CD4-positive, alpha-beta T cell treated with Interferon gamma for 1 hour (primary cell): ENCODE measurements at regions not wholly inside any gene's neighbourhood (a gene's known extent, or its start where the extent isn't known, plus 50 kb on each side); places are given as distances from the start of the nearest gene placed in this dataset.
"Not testable (repeated sequence)": the region's sequence is repeated elsewhere in the genome, so short reads cannot be mapped to it uniquely, and the experiment has no call there.

Experiments
- DNase-seq: peaks from one replicate; pipeline ENCODE4 v3.0.0-alpha.2; 2020

GRCh38 chr4:81314196-81314896 is 99.3 kb upstream of the PRKG2 start:
- DNase-seq: no peak

- no peak for DNase-seq
These were observed 93.0 kb upstream of the PRKG2 start for GRCh38 chr4:81307991-81308390.

DNA sequence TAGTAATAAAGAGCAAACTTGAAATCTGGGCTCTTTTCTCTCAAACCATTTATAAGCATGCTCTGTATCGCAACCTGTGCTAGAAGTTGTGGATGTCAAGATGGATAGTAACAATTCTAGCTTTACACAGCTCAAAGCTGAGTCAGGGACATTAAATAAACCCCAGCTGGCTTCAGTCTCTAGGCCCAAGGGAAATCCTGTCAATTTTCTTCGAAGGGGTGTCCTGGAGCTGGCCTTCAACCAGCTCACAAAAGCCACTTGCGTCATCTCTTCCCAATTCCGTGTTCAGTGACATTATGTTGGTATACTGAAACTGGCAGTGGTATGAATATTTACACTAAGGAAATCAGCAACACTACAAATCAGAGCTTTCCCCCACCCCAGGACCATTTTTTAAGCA is 89.8 kb upstream of the PRKG2 start:
- no peak for DNase-seq

GRCh38 chr4:81300352-81300751 is 85.3 kb upstream of the PRKG2 start:
- not testable (repeated sequence) for DNase-seq

DNA sequence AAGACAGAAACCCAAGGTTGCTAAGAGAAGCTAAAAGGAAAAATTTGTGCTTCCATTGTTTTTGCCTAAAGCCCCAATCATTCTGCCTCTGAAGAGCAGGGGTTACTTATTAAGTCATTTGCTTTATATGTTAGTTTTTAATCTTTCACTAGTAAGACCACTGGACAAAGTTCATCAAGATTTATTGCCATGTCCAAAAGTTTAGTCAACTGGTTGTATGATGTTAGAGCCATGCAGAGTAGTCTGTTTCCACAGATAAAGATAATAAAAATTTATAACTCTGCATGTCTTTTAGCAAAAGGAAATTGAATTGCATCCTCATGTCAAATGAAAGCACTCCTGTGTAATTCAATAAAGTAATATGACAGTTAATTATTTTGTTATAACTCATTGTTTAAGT is 75.8 kb upstream of the PRKG2 start:
- no peak for DNase-seq

- DNase-seq: no peak
These were observed 72.1 kb upstream of the PRKG2 start for GRCh38 chr4:81287101-81287500.

DNA sequence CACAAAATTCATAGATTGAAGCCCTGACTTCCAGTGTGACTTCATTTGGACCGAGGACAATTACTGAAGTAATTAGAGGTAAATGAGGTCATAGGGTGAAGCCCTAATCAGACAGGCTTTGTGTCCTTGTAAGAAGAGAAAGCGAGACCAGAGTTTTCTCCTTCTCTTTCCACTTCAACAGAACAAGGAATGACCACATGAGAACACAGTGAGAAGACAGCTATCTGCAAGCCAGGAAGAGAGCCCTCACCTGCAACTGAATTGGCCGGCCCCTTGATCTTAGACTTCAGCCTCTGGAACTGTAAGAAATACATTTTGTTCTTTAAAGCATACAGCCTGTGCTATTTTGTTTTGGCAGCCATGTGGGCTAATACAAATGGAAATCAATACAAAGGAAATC is 67.1 kb upstream of the PRKG2 start:
- no peak for DNase-seq

- DNase-seq: no peak
These were observed 59.4 kb upstream of the PRKG2 start for GRCh38 chr4:81274460-81274859.

GRCh38 chr4:81272671-81273070 is 57.6 kb upstream of the PRKG2 start:
- DNase-seq: no peak
